CD14-positive monocyte (primary cell): ENCODE measurements at regions not wholly inside any gene's neighbourhood (a gene's known extent, or its start where the extent isn't known, plus 50 kb on each side); places are given as distances from the start of the nearest gene placed in this dataset.
A peak's percentile ranks its signal among the peaks of the same experiment; 100 is the strongest.

ENCODE experiments used
- DNase-seq, 3 donors: peaks; one replicate each; pipeline ENCODE4 v3.0.0-alpha.2; 2011 to 2022
- H2AFZ ChIP-seq: 2 replicates; pipeline ENCODE4 v1.6.0; 2012; ENCODE audit warnings: mild to moderate bottlenecking, low read depth, low read length, inconsistent platforms; ENCODE audit not compliant: insufficient read depth, poor library complexity, severe bottlenecking
- H3K27ac ChIP-seq, 2 donors: 1 replicate in 1 of 2; 2 replicates in 1 of 2; pipeline ENCODE4 v1.5.1; 2012 to 2013; ENCODE audit warnings: low read length in 2 of 2, control low read depth in 1 of 2, inconsistent platforms in 1 of 2, low read depth in 1 of 2, mild to moderate bottlenecking in 1 of 2
- H3K27me3 ChIP-seq, 2 donors: one replicate each; pipeline versions ENCODE4 v1.6.0 to v1.6.1; 2011 to 2013; ENCODE audit warnings: low read length in 2 of 2; ENCODE audit not compliant: control insufficient read depth in 2 of 2, insufficient read depth in 2 of 2
- H3K36me3 ChIP-seq, 2 donors: replicated peaks in 1 of 2; 1 replicate in 1 of 2; 2 replicates in 1 of 2; pipeline versions ENCODE4 v1.5.1 to v1.6.1; 2012 to 2013; ENCODE audit warnings: low read length in 2 of 2, control low read depth in 1 of 2, inconsistent platforms in 1 of 2, mild to moderate bottlenecking in 1 of 2; ENCODE audit not compliant: insufficient read depth in 2 of 2, control insufficient read depth in 1 of 2
- H3K4me1 ChIP-seq, 2 donors: 1 replicate in 1 of 2; 2 replicates in 1 of 2; pipeline versions ENCODE4 v1.5.1 to v1.6.1; 2012 to 2013; ENCODE audit warnings: low read length in 2 of 2, control low read depth in 1 of 2, inconsistent platforms in 1 of 2, mild to moderate bottlenecking in 1 of 2, moderate library complexity in 1 of 2; ENCODE audit not compliant: insufficient read depth in 2 of 2, control insufficient read depth in 1 of 2
- H3K4me2 ChIP-seq: replicated peaks from 2 replicates; pipeline ENCODE3; 2012; ENCODE audit warnings: low read length, moderate library complexity, mild to moderate bottlenecking; ENCODE audit not compliant: poor library complexity, severe bottlenecking; ENCODE audit errors: extremely low read depth
- H3K4me3 ChIP-seq, 3 experiments: fragments of 200-600 bp in 1 of 3; sonication (generic) in 1 of 3; replicated peaks in 1 of 3; 1 replicate in 2 of 3; 2 replicates in 1 of 3; pipeline ENCODE4 v1.5.1; 2011 to 2013; ENCODE audit warnings: low read length in 3 of 3, mild to moderate bottlenecking in 3 of 3, control low read depth in 2 of 3, low read depth in 2 of 3, inconsistent platforms in 1 of 3, moderate library complexity in 1 of 3
- H3K79me2 ChIP-seq: 2 replicates; pipeline ENCODE4 v1.6.0; 2012; ENCODE audit warnings: mild to moderate bottlenecking, control low read depth, inconsistent platforms, low read length, moderate library complexity; ENCODE audit not compliant: insufficient read depth
- H3K9ac ChIP-seq: 2 replicates; pipeline ENCODE4 v1.6.0; 2017; ENCODE audit warnings: low read length, mild to moderate bottlenecking; ENCODE audit not compliant: insufficient read depth, poor library complexity, severe bottlenecking
- H3K9me3 ChIP-seq, 2 donors: replicated peaks in 1 of 2; 1 replicate in 1 of 2; 2 replicates in 1 of 2; pipeline versions ENCODE4 v1.5.1 to v1.6.1; 2012 to 2013; ENCODE audit warnings: low read length in 2 of 2, control low read depth in 1 of 2; ENCODE audit not compliant: control insufficient read depth in 1 of 2, insufficient read depth in 1 of 2
- H4K20me1 ChIP-seq: 2 replicates; pipeline ENCODE4 v1.6.0; 2012; ENCODE audit warnings: mild to moderate bottlenecking, low read length, control low read depth, moderate library complexity; ENCODE audit not compliant: insufficient read depth
- H3K27ac Mint-ChIP-seq, 7 donors: one replicate each; pipeline ENCODE4 v1.8.0; 2020; ENCODE audit warnings: mild to moderate bottlenecking in 7 of 7, mixed read lengths in 7 of 7, moderate library complexity in 6 of 7, inconsistent platforms in 2 of 7
- H3K27me3 Mint-ChIP-seq, 3 donors: one replicate each; pipeline ENCODE4 v1.8.0; 2021 to 2022; ENCODE audit warnings: low read depth in 3 of 3, mild to moderate bottlenecking in 3 of 3, mixed read lengths in 3 of 3, moderate library complexity in 3 of 3, inconsistent platforms in 1 of 3
- H3K36me3 Mint-ChIP-seq, 2 donors: one replicate each; pipeline ENCODE4 v1.8.0; 2020; ENCODE audit warnings: mixed read lengths in 2 of 2, inconsistent platforms in 1 of 2, mild to moderate bottlenecking in 1 of 2
- H3K4me1 Mint-ChIP-seq: one replicate; pipeline ENCODE4 v1.8.0; 2020; ENCODE audit warnings: mild to moderate bottlenecking, mixed read lengths
- H3K4me3 Mint-ChIP-seq, 2 donors: one replicate each; pipeline ENCODE4 v1.8.0; 2020; ENCODE audit warnings: mild to moderate bottlenecking in 2 of 2, mixed read lengths in 2 of 2, moderate library complexity in 1 of 2
- H3K9me3 Mint-ChIP-seq, 7 donors: one replicate each; pipeline ENCODE4 v1.8.0; 2020 to 2022; ENCODE audit warnings: mixed read lengths in 7 of 7, mild to moderate bottlenecking in 6 of 7, moderate library complexity in 6 of 7, inconsistent platforms in 2 of 7
- CTCF ChIP-seq: fragments of 200-600 bp; IDR thresholded peaks from one replicate; pipeline ENCODE4 v1.8.0; 2022; ENCODE audit warnings: antibody characterized with exemption, mild to moderate bottlenecking
- WGBS: methylation state at CpG from one replicate; pipeline ENCODE4 v1.1.5; 2013; ENCODE audit warnings: missing lambda C conversion rate; ENCODE audit not compliant: insufficient coverage; 5-methylcytosine and 5-hydroxymethylcytosine counted together
- intact Hi-C, 2 donors: fragments of 100-400 bp; cut with micrococcal nuclease; formaldehyde crosslinking; loops; one replicate each; pipeline versions ENCODE4 v1.15.0 to v1.15.1; 2023

- H3K4me1 ChIP-seq = peaks cover 10 to 12% of the 10 kb centered on the region in 2 donors
- no peak for TF ChIP-seq CTCF
- no peaks in the 10 kb centered on the region for H4K20me1 ChIP-seq
- Mint-ChIP-seq H3K4me3 (no peak overlapping the region), H3K27ac (no peak overlapping the region), H3K9me3 (peaks cover 0 to 3% (median 0%) of the 10 kb centered on the region in 7 donors), H3K27me3 (no peaks in the 10 kb centered on the region), H3K36me3 (no peaks in the 10 kb centered on the region), H3K4me1 (peaks cover 10% of the 10 kb centered on the region)
- intact Hi-C loops = no loop called here
- no peak overlapping the region for H2AFZ ChIP-seq
- H3K9ac ChIP-seq = no peak overlapping the region
- H3K27ac ChIP-seq = no peak overlapping the region
- no peak overlapping the region for H3K4me2 ChIP-seq
- no CpG with 5 or more reads among the region's 3 CpGs for WGBS
- H3K9me3 ChIP-seq = no peaks in the 10 kb centered on the region
- DNase-seq = no peak
- no peaks in the 10 kb centered on the region for H3K27me3 ChIP-seq
- no peak overlapping the region for H3K4me3 ChIP-seq
- no peaks in the 10 kb centered on the region for H3K36me3 ChIP-seq
- no peaks in the 10 kb centered on the region for H3K79me2 ChIP-seq
These were observed 320.2 kb downstream of the BARHL2 start for GRCh38 chr1:90396917-90397316.

- Mint-ChIP-seq H3K9me3 (peaks cover 0 to under 1% (median 0%) of the 10 kb centered on the region in 7 donors), H3K27ac (no peak overlapping the region), H3K36me3 (no peaks in the 10 kb centered on the region), H3K4me1 (peaks cover 10% of the 10 kb centered on the region), H3K27me3 (no peaks in the 10 kb centered on the region), H3K4me3 (no peak overlapping the region)
- Histone ChIP-seq H3K9me3 (no peaks in the 10 kb centered on the region), H4K20me1 (no peaks in the 10 kb centered on the region), H3K36me3 (no peaks in the 10 kb centered on the region), H3K27ac (no peak overlapping the region), H3K9ac (no peak overlapping the region), H3K4me2 (no peak overlapping the region), H3K4me3 (no peak overlapping the region), H3K79me2 (no peaks in the 10 kb centered on the region), H3K27me3 (no peaks in the 10 kb centered on the region), H3K4me1 (peaks cover 10 to 12% of the 10 kb centered on the region in 2 donors), H2AFZ (no peak overlapping the region)
- no peak for TF ChIP-seq CTCF
- peak; percentile 1 to 6 (median 2) for DNase-seq
- WGBS = 83% methylated on average over 1 of the region's 2 CpGs
- intact Hi-C loops = no loop called here
These were observed 322.9 kb downstream of the BARHL2 start for GRCh38 chr1:90394247-90394646.
